SHP77 treated with DMSO at 0.1 percent for 48 hours (cell line): ENCODE measurements at regions not wholly inside any gene's neighbourhood (a gene's known extent, or its start where the extent isn't known, plus 50 kb on each side); places are given as distances from the start of the nearest gene placed in this dataset.

Experiments used
- DNase-seq: peaks from one replicate; lab custom pipeline; 2025; lab: John Stamatoyannopoulos, UW

GRCh38 chr4:89363786-89364185 is 56.2 kb upstream of the GPRIN3 start:
- no peak for DNase-seq

- no peak for DNase-seq
These were observed 51.5 kb upstream of the GPRIN3 start for GRCh38 chr4:89358935-89359638.

- DNase-seq, result no peak
These were observed 50.2 kb upstream of the GPRIN3 start for GRCh38 chr4:89357787-89358186.
